ENCODE measurements at regions not wholly inside any gene's neighbourhood (a gene's known extent, or its start where the extent isn't known, plus 50 kb on each side); places are given as distances from the start of the nearest gene placed in this dataset.

DNA sequence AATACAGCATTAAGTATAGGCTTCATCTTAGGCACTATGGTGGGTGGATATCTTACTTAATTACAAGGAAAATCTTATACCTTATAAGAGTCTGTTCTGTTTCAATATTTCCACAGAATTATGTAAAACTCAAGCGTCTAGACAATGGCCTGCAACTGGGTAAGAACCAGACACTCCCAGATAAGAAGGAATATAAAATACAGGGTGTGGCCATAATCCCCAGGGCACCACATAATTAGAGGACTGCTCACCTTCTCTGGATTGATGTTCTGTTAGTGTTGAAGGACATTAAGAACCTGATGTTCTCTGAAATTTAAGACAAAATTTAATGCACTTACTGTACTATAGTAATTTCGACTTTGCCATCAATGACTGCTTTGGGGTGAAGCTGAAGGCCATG lies 198.2 kb upstream of the ARSJ start:
- no peak overlapping the region for H3K9ac ChIP-seq (ENCODE audit: insufficient read length, low read depth)
- no peak overlapping the region for H3K4me3 ChIP-seq (ENCODE audit: insufficient read length, low read depth)
- no peaks in the 10 kb centered on the region for H3K36me3 ChIP-seq (ENCODE audit: insufficient read depth, insufficient read length, low read length)
- no peaks in the 10 kb centered on the region for H3K4me1 ChIP-seq (ENCODE audit: insufficient read depth, insufficient read length)
- H3K9me3 ChIP-seq (ENCODE audit: insufficient read depth, low read length), result peaks cover 14% of the 10 kb centered on the region; the same call in 1 of the 2 replicates
- H3K27me3 ChIP-seq (ENCODE audit: insufficient read depth, insufficient read length), result no peaks in the 10 kb centered on the region
- DNase-seq (ENCODE audit: low read depth, low spot score), result no peak
- TF ChIP-seq ZNF274 (IDR thresholded peaks at IDR 0.05; ENCODE audit: low read depth, low read length), result no peak
- no peak for TF ChIP-seq YY1 (IDR thresholded peaks at IDR 0.05; ENCODE audit: insufficient read depth, insufficient read length)
- TF ChIP-seq SUZ12 (IDR thresholded peaks at IDR 0.05; ENCODE audit: extremely low read depth, insufficient read depth, insufficient read length), result no peak

DNA sequence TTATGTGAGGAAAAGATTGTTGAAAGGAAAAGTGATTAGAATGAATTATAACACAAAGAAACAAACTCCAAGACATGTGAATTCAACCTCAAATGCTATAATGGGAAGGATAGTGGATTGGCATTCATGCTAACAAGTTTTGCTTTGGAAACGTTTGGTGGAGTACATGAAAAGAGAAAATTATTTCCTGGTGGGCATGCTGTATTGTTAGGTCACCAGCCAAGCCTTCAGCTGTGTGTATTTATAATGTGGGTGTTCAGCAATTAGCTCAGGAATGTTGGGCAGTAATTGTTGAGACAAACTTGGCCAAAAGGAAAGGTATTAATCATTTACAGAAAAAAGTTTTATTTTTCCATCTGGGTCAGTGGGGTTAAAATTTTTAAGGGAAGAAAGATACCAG lies 198.9 kb upstream of the ARSJ start:
- peaks cover 20% of the 10 kb centered on the region for H3K9me3 ChIP-seq (ENCODE audit: insufficient read depth, low read length)
- no peak overlapping the region for H3K4me3 ChIP-seq (ENCODE audit: insufficient read length, low read depth)
- no peaks in the 10 kb centered on the region for H3K36me3 ChIP-seq (ENCODE audit: insufficient read depth, insufficient read length, low read length)
- no peak for DNase-seq (ENCODE audit: low read depth, low spot score)
- H3K27me3 ChIP-seq (ENCODE audit: insufficient read depth, insufficient read length), result no peaks in the 10 kb centered on the region
- no peaks in the 10 kb centered on the region for H3K4me1 ChIP-seq (ENCODE audit: insufficient read depth, insufficient read length)
- no peak overlapping the region for H3K9ac ChIP-seq (ENCODE audit: insufficient read length, low read depth)
- no peak for TF ChIP-seq ZNF274 (IDR thresholded peaks at IDR 0.05; ENCODE audit: low read depth, low read length)

DNA sequence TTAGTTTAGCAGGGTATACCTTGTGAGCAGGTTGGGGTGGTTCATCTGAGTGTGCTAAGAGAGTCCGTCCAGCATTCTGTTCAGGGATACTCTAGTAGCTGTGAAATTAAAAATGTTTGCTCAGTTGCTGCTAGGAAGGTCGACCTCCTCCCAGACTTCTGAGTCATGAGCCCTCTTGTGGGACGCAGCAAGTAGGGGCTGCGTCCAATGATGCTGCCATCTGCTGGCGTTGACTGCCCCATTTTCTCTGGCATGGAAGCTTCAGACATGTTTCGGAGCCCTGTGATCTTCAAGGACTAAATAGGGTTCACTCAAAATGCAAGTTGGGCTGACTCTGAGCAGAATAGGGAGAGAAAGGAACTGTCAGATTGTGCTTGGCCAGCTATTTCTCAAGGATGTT lies 201.0 kb upstream of the ARSJ start:
- Histone ChIP-seq H3K9ac (ENCODE audit: insufficient read length, low read depth) (no peak overlapping the region), H3K4me1 (ENCODE audit: insufficient read depth, insufficient read length) (no peaks in the 10 kb centered on the region), H3K9me3 (ENCODE audit: insufficient read depth, low read length) (peaks cover 30% of the 10 kb centered on the region), H3K27me3 (ENCODE audit: insufficient read depth, insufficient read length) (no peaks in the 10 kb centered on the region), H3K36me3 (ENCODE audit: insufficient read depth, insufficient read length, low read length) (no peaks in the 10 kb centered on the region), H3K4me3 (ENCODE audit: insufficient read length, low read depth) (no peak overlapping the region)
- DNase-seq (ENCODE audit: low read depth, low spot score), result peak; percentile 39
- no peak for TF ChIP-seq YY1 (IDR thresholded peaks at IDR 0.05; ENCODE audit: insufficient read depth, insufficient read length)

DNA sequence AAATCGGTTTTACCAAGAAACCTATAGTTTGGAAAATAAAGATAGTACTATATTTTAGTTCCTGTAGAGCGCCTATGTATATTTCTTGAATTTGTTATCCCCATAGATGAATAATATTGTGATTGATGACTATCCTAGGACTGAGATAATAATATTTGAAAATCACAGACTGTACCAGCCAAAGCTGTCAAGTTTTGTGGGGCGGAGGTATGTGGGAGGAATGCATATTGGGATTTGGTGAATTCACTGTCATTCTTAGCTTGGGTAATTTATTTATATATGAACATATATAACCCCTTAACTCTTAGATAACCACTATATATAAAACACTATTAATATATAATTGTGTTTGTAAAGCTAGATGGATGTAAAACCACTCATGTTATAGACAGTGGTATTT lies 205.5 kb upstream of the ARSJ start:
- Histone ChIP-seq H3K4me3 (ENCODE audit: insufficient read length, low read depth) (no peak overlapping the region), H3K36me3 (ENCODE audit: insufficient read depth, insufficient read length, low read length) (no peaks in the 10 kb centered on the region), H3K27me3 (ENCODE audit: insufficient read depth, insufficient read length) (no peaks in the 10 kb centered on the region), H3K9ac (ENCODE audit: insufficient read length, low read depth) (no peak overlapping the region), H3K4me1 (ENCODE audit: insufficient read depth, insufficient read length) (no peaks in the 10 kb centered on the region), H3K9me3 (ENCODE audit: insufficient read depth, low read length) (peaks cover 25% of the 10 kb centered on the region)
- no peak for TF ChIP-seq YY1 (IDR thresholded peaks at IDR 0.05; ENCODE audit: insufficient read depth, insufficient read length)
- no peak for TF ChIP-seq SUZ12 (IDR thresholded peaks at IDR 0.05; ENCODE audit: extremely low read depth, insufficient read depth, insufficient read length)
- no peak for TF ChIP-seq ZNF274 (IDR thresholded peaks at IDR 0.05; ENCODE audit: low read depth, low read length)
- no peak for DNase-seq (ENCODE audit: low read depth, low spot score)

DNA sequence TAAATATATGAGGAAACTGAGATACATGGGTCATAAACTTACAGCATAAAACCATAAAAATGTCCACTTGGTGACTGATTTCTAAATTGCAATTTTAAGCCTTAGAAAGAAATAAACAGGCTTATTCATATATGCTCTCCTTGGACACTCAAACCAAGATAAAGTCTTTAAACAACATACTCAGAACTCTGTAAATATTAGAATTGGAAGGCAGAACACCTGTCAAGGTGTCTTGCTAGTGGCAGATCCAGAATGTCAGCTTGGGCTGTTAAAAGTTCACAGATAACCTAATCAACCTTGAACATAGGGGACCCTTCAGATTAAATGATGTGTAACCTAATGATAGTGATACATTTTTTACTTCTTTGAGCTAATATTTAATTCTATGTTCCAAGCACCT lies 208.1 kb upstream of the ARSJ start:
- Histone ChIP-seq H3K36me3 (ENCODE audit: insufficient read depth, insufficient read length, low read length) (no peaks in the 10 kb centered on the region), H3K4me3 (ENCODE audit: insufficient read length, low read depth) (no peak overlapping the region), H3K27me3 (ENCODE audit: insufficient read depth, insufficient read length) (no peaks in the 10 kb centered on the region), H3K9me3 (ENCODE audit: insufficient read depth, low read length) (peaks cover 16% of the 10 kb centered on the region), H3K4me1 (ENCODE audit: insufficient read depth, insufficient read length) (no peaks in the 10 kb centered on the region), H3K9ac (ENCODE audit: insufficient read length, low read depth) (no peak overlapping the region)
- no peak for DNase-seq (ENCODE audit: low read depth, low spot score)
- no peak for TF ChIP-seq YY1 (IDR thresholded peaks at IDR 0.05; ENCODE audit: insufficient read depth, insufficient read length)
- TF ChIP-seq ZNF274 (IDR thresholded peaks at IDR 0.05; ENCODE audit: low read depth, low read length), result no peak
- no peak for TF ChIP-seq SUZ12 (IDR thresholded peaks at IDR 0.05; ENCODE audit: extremely low read depth, insufficient read depth, insufficient read length)

DNA sequence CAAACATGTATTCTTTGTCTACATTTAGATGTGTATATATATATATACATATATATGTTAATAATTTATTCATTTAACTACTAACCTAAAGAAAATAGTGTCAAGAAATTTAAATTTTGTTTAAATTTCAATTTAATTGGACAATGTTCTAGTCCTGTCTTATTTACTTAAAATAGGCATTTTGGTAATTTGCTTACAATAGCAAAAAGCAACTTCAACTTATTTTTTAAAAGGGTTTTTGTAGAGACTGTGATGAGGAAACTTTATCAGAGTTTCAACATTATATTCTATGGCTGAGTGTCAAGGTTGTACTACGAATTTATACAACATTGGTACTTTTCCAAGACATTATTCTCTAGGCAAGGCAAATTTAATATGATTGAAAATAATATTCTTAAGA lies 212.0 kb upstream of the ARSJ start:
- Histone ChIP-seq H3K9me3 (ENCODE audit: insufficient read depth, low read length) (no peaks in the 10 kb centered on the region), H3K27me3 (ENCODE audit: insufficient read depth, insufficient read length) (no peaks in the 10 kb centered on the region), H3K4me1 (ENCODE audit: insufficient read depth, insufficient read length) (no peaks in the 10 kb centered on the region), H3K4me3 (ENCODE audit: insufficient read length, low read depth) (no peak overlapping the region), H3K36me3 (ENCODE audit: insufficient read depth, insufficient read length, low read length) (no peaks in the 10 kb centered on the region), H3K9ac (ENCODE audit: insufficient read length, low read depth) (no peak overlapping the region)
- TF ChIP-seq ZNF274 (IDR thresholded peaks at IDR 0.05; ENCODE audit: low read depth, low read length) (no peak), YY1 (IDR thresholded peaks at IDR 0.05; ENCODE audit: insufficient read depth, insufficient read length) (no peak), SUZ12 (IDR thresholded peaks at IDR 0.05; ENCODE audit: extremely low read depth, insufficient read depth, insufficient read length) (no peak)
- no peak for DNase-seq (ENCODE audit: low read depth, low spot score)

DNA sequence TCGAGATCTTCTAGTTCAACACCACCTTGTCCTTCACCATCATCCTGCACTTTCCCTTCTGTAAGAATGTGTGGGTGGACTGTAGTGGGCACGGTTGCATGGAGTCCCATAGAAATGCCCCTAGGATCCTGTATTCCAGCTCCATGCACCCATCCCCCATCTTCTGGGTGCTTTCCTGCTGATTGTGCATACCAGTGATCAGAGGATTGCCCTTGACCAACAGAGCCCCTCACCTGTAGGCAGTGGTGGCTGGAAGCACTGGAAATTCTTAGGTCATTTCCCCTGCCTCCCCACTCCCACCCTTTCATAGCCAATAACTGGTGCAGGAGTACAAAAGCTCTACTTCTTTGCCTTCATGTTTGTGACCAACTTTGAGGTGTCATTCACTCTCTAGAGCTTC lies 213.4 kb upstream of the ARSJ start:
- TF ChIP-seq ZNF274 (IDR thresholded peaks at IDR 0.05; ENCODE audit: low read depth, low read length) (no peak), SUZ12 (IDR thresholded peaks at IDR 0.05; ENCODE audit: extremely low read depth, insufficient read depth, insufficient read length) (no peak), YY1 (IDR thresholded peaks at IDR 0.05; ENCODE audit: insufficient read depth, insufficient read length) (no peak)
- no peak overlapping the region for H3K4me3 ChIP-seq (ENCODE audit: insufficient read length, low read depth)
- no peak overlapping the region for H3K9ac ChIP-seq (ENCODE audit: insufficient read length, low read depth)
- DNase-seq (ENCODE audit: low read depth, low spot score), result no peak
- no peaks in the 10 kb centered on the region for H3K4me1 ChIP-seq (ENCODE audit: insufficient read depth, insufficient read length)
- no peaks in the 10 kb centered on the region for H3K27me3 ChIP-seq (ENCODE audit: insufficient read depth, insufficient read length)
- H3K9me3 ChIP-seq (ENCODE audit: insufficient read depth, low read length), result no peaks in the 10 kb centered on the region
- H3K36me3 ChIP-seq (ENCODE audit: insufficient read depth, insufficient read length, low read length), result no peaks in the 10 kb centered on the region
